NCI-H2227 (cell line): ENCODE measurements at regions not wholly inside any gene's neighbourhood (a gene's known extent, or its start where the extent isn't known, plus 50 kb on each side); places are given as distances from the start of the nearest gene placed in this dataset.

Experiments
- DNase-seq: peaks from one replicate; lab custom pipeline; 2025; ENCODE audit not compliant: unreplicated experiment; lab: John Stamatoyannopoulos, UW

GRCh38 chr2:62305421-62306176, 109.7 kb downstream of the B3GNT2 start:
- no peak for DNase-seq

- no peak for DNase-seq
These were observed 108.8 kb downstream of the B3GNT2 start for GRCh38 chr2:62304429-62305417.

- DNase-seq, result no peak
These were observed 107.9 kb downstream of the B3GNT2 start for GRCh38 chr2:62303788-62304187.

GRCh38 chr2:62302631-62303435, 106.9 kb downstream of the B3GNT2 start:
- no peak for DNase-seq

- DNase-seq, result no peak
These were observed 105.0 kb downstream of the B3GNT2 start for GRCh38 chr2:62300925-62301324.

GRCh38 chr2:62297624-62298010, 101.7 kb downstream of the B3GNT2 start:
- DNase-seq, result no peak

GRCh38 chr2:62296832-62297623, 101.1 kb downstream of the B3GNT2 start:
- DNase-seq, result no peak

- no peak for DNase-seq
These were observed 100.3 kb downstream of the B3GNT2 start for GRCh38 chr2:62296034-62296831.

GRCh38 chr2:62293490-62294271, 97.8 kb downstream of the B3GNT2 start:
- DNase-seq, result no peak

- DNase-seq, result no peak
These were observed 97.2 kb downstream of the B3GNT2 start for GRCh38 chr2:62293151-62293489.

- DNase-seq, result no peak
These were observed 96.3 kb downstream of the B3GNT2 start for GRCh38 chr2:62292190-62292589.

GRCh38 chr2:62291517-62292137, 95.7 kb downstream of the B3GNT2 start:
- no peak for DNase-seq

GRCh38 chr2:62291052-62291451, 95.1 kb downstream of the B3GNT2 start:
- no peak for DNase-seq

- peak; percentile 86 for DNase-seq
These were observed 92.3 kb downstream of the B3GNT2 start for GRCh38 chr2:62287899-62288880.

GRCh38 chr2:62287282-62287681, 91.4 kb downstream of the B3GNT2 start:
- no peak for DNase-seq

GRCh38 chr2:62286089-62286785, 90.3 kb downstream of the B3GNT2 start:
- DNase-seq, result no peak

GRCh38 chr2:62284980-62285379, 89.1 kb downstream of the B3GNT2 start:
- no peak for DNase-seq
